GM19240 (cell line): ENCODE measurements at regions not wholly inside any gene's neighbourhood (a gene's known extent, or its start where the extent isn't known, plus 50 kb on each side); places are given as distances from the start of the nearest gene placed in this dataset.

ENCODE experiments used
- DNase-seq: peaks from one replicate; pipeline ENCODE4 v3.0.0; 2011; ENCODE audit warnings: low spot score; ENCODE audit not compliant: insufficient read length

GRCh38 chr18:54020966-54021365, 203.5 kb downstream of the MBD2 start:
- DNase-seq: no peak

- DNase-seq: no peak
Observed at GRCh38 chr18:54020156-54020745, 204.2 kb downstream of the MBD2 start.

- no peak for DNase-seq
Observed at GRCh38 chr18:54019641-54020040, 204.8 kb downstream of the MBD2 start.

DNA sequence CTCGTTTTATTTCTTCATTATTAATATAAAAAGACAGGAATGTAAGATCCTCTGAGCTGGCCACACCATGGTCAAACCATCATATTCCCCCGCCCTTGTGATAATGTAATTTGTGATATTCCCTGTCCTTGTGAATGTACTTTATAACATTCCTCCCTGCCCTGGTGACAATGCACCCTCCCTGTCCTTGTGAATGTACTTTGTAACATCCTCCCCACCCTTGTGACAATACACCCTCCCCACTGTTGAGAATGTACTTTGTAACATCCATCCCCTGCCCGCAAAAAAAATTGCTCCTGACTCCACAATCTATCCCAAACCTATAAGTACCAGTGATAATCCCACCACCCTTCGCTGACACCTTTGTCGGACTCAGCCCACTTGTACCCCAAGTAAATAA, 211.0 kb downstream of the MBD2 start:
- DNase-seq: no peak

- no peak for DNase-seq
Observed at GRCh38 chr18:54004828-54005227, 219.6 kb downstream of the MBD2 start.

DNA sequence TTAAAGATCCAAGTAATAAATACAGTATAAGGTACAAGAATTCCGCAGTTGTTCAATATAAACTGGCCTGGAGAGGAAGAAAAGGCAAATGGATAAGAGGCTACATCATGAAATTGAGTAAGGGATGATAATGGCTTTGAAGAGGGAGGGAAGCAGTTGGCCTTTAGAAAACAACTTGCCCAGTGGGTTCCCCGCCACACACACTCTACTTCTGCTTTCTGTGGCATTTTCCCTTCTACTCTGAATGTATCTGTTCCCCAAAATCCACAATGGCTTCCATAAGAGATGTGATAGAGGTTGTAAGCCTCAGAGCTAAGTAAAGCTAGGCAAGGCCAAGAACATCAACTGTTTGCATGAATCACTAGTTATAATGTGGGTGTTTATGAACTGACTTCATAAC, 221.3 kb downstream of the MBD2 start:
- no peak for DNase-seq

- DNase-seq: no peak
Observed at GRCh38 chr18:53997064-53997463, 227.4 kb downstream of the MBD2 start.

DNA sequence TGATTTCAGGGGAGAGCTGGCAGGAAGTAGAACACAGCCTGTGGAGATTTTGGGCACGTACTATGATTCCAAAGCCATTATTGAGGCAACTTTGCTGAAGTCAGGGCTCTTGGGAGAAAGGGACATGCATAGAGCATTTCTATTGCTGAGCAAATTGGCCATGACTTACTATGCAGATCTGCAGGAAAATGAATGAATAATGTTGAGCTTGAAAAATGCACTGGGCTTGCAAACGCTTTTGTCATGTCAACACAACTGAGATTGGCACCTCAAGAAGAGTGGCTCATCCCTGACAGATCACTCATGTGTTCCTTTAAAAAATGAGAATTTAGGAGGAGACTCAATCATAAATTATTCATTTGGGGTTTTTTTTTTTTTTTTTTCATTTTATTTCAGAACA, 230.5 kb downstream of the MBD2 start:
- DNase-seq: no peak

- no peak for DNase-seq
Observed at GRCh38 chr18:53991805-53992204, 232.7 kb downstream of the MBD2 start.

- no peak for DNase-seq
Observed at GRCh38 chr18:53991202-53991601, 233.3 kb downstream of the MBD2 start.

DNA sequence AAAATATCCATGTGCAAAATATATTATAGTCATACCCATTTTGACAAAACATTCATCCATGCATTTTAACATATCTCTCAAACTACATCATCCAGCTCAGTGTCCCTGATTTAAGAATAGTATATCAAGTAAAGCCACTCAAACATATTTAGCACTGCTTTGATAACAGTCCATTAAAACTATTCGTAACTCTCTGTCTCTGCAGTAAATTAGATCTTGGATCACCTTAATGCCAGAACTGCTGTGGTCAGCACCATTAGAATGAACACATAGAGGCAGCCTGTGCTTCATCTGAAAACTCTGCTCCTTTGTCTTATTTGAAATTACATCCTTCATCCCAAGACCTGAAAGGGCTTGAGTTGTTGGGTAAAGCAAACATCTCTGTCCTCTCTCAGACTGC, 234.0 kb downstream of the MBD2 start:
- DNase-seq: no peak

DNA sequence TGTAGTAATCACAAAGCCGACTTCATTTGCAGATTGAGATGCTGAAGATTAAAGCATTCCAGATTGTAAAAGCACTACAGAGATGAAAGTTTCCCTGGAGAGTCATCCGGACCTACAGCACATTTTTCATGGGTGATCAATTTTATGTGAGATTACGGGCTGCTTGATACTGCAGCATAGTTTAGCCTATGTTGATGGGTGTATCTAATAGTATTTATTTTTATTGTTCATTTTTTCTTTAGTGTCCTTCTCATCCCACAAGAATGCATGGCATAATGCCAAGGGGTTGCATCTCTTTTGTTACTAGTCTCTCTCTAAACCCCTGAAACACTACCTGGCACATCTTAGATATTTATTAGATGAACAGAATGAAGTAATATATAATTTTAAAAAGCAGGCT, 240.4 kb downstream of the MBD2 start:
- no peak for DNase-seq

- no peak for DNase-seq
Observed at GRCh38 chr18:53971331-53971730, 253.1 kb downstream of the MBD2 start.

DNA sequence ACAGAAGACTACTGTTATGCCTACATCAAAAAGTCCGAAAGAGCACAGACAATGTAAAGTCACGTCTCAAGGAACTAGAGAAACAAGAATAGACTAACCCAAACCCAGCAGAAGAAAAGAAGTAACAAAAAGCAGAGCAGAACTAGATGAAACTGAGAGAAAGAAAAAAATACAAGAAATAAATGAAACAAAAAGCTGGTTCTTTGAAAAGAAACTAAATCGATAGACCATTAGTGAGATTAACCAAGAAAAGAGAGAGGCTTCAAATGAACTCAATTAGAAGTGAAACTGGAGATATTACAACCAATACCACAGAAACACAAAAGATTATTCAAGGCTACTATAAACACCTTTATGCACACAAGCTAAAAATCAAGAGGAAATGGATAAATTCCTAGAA, 271.8 kb downstream of the MBD2 start:
- no peak for DNase-seq

DNA sequence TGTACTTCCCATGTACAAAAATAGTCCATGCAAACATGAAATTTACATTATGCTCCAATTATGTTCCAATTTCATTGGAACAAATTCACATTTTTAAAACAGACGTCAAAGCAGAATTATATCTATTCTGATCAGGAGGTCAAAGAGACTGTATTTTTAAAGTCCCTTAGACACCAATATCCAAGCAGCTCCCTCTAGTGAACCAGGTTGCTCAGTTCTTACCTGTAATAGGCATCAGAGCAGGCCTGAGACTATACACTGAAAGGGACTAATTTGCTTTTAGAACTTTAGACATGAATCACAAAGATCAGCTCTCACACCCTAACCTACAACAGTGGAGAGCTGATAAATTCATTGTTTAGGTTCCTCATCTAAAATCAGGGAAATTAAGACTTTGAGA, 273.9 kb downstream of the MBD2 start:
- DNase-seq: no peak

- DNase-seq: no peak
Observed at GRCh38 chr18:53948991-53949390, 275.5 kb downstream of the MBD2 start.

- no peak for DNase-seq
Observed at GRCh38 chr18:53947092-53947640, 277.3 kb downstream of the MBD2 start.

DNA sequence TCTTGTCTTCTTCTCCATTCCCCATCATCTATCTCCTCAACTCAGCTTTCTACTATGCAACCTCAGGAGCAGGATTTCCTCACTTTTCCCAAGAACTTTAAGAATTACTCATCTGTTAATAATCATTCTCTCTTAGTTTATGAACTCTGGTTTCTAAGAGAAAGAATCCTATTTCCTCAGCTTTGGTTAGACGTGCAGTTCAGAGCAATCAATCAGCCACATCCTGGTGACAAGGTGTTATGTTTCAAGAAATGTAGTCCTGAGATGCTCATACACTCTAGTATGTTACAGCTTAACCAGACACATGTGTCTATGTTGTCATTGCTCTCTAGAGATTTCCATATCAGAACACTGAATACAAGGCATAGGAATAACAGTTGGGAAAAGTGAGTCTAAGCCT, 277.9 kb downstream of the MBD2 start:
- DNase-seq: no peak

DNA sequence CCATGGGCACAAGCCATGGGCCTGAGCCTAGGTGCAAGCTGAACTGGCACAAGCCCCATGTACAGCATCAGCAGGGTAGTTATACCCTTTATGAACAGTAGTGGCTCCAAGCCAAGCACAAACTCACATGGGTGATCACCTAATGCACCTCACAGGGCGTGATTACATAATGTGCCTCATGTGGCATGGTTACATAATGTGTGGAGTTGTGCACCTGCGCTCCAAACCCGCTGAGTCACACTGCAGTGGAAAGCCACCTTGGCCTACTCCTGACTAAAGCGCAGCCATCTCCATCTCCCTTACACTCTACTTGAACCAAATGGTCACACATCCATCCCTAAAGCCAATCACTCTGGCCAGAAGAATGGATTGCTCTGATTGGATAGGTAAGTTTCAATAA, 279.7 kb downstream of the MBD2 start:
- no peak for DNase-seq

- DNase-seq: no peak
Observed at GRCh38 chr18:53943326-53943860, 281.1 kb downstream of the MBD2 start.

GRCh38 chr18:53941601-53942338, 282.7 kb downstream of the MBD2 start:
- no peak for DNase-seq

DNA sequence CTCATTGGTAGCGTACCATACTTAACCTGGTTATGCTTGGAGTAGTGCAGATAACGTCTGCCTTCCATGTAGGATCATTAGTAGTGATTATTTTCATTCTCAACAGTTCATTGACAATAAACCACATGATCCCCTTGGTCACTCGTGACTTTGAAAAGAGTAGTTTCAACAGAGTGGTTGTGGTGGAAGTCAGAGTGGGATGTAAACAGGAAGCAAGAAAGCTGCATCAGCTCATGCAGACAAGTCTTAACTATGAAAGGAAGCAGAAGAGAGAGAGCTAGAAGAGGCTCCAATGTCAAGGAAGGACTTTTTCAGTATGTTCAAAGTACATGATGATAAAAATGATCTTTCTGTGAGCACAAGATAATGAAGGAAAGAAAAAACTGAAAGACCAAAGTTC, 287.4 kb downstream of the MBD2 start:
- no peak for DNase-seq

DNA sequence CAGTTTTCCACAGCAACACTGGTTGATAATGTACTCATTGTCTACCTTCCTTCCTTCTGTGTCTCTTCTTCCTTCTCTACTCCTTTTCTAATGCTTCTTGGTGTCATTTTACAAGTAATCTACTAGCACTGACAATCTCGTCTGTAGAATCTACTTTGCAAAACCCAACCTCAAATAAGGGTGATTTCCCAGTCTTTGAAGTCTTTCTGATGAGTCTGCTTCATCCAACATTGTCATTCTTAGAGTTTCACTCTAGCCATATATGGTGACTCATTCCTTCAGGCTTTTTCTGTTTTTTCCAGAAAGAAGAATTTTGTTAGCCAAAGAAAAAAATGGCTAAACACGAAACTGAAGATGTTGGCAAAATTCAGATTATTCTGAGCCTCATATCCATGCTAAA, 288.7 kb downstream of the MBD2 start:
- DNase-seq: no peak
